Skeletal muscle satellite cell (primary cell): ENCODE measurements at regions not wholly inside any gene's neighbourhood (a gene's known extent, or its start where the extent isn't known, plus 50 kb on each side); places are given as distances from the start of the nearest gene placed in this dataset.
"Not testable (repeated sequence)": the region's sequence is repeated elsewhere in the genome, so short reads cannot be mapped to it uniquely, and the experiment has no call there.

ENCODE experiments used
- H3K27me3 ChIP-seq: 2 replicates; pipeline ENCODE4 v1.7.0; 2013; ENCODE audit warnings: low read length; ENCODE audit not compliant: control insufficient read depth, insufficient read depth
- H3K36me3 ChIP-seq: 2 replicates; pipeline ENCODE4 v1.7.0; 2013; ENCODE audit warnings: mild to moderate bottlenecking, control low read depth, low read length; ENCODE audit not compliant: insufficient read depth
- H3K4me1 ChIP-seq: 2 replicates; pipeline ENCODE4 v1.7.0; 2013; ENCODE audit warnings: low read length; ENCODE audit not compliant: control insufficient read depth, insufficient read depth
- H3K4me2 ChIP-seq: 2 replicates; pipeline ENCODE4 v1.7.0; 2013; ENCODE audit warnings: mild to moderate bottlenecking, low read length
- H3K4me3 ChIP-seq: 2 replicates; pipeline ENCODE4 v1.7.0; 2013; ENCODE audit warnings: low read length
- H3K9ac ChIP-seq: 2 replicates; pipeline ENCODE4 v1.7.0; 2013; ENCODE audit warnings: mild to moderate bottlenecking, low read depth, low read length, moderate library complexity
- H3K9me3 ChIP-seq: replicated peaks from 2 replicates; pipeline ENCODE4 v1.7.0; 2013; ENCODE audit warnings: mild to moderate bottlenecking, control low read depth, low read length

DNA sequence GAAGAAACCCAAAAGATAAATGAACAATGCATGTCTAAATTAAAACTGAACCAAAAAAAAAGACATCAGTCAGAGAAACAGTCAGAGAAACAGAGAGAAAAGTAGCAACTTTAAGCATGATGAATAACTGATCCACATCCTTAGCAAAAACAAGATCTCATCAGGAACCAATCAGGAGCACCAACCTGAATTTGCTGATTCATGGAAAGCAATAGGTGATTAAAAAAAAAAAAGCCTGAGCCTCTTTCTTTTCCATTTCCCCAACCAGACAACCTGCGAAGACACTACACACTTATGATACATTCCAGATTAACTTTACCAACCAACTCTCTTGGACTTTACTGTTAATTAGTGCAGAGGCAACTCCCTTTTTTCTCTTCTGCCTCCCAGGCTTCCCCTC, 112.7 kb upstream of the TAS2R1 start:
- H3K9ac ChIP-seq = no peak overlapping the region
- no peaks in the 10 kb centered on the region for H3K36me3 ChIP-seq
- no peak overlapping the region for H3K4me3 ChIP-seq
- H3K4me1 ChIP-seq = no peaks in the 10 kb centered on the region
- H3K9me3 ChIP-seq = no peaks in the 10 kb centered on the region
- H3K27me3 ChIP-seq = no peaks in the 10 kb centered on the region
- no peak overlapping the region for H3K4me2 ChIP-seq

DNA sequence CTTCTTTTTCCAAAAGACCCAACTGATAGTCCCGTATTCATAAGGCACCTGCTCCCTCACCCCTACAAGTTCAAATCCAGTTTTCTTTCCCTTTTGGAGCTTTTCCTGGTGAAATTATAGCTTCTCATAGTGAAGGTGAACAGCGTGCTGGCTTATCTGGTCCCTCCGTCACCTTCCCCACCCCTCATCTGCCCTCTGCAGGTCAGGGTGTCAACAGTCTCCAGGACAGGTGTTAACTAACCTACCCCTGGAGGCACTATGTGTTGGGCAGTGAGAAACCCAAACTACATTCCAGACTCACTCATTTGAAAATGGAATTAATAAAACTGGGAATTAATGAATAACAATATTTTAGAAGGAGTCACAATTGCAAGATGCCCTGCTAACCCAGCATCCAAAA, 109.0 kb upstream of the TAS2R1 start:
- H3K27me3 ChIP-seq = peaks cover 3% of the 10 kb centered on the region
- no peaks in the 10 kb centered on the region for H3K9me3 ChIP-seq
- no peak overlapping the region for H3K4me3 ChIP-seq
- no peaks in the 10 kb centered on the region for H3K36me3 ChIP-seq
- no peaks in the 10 kb centered on the region for H3K4me1 ChIP-seq
- H3K9ac ChIP-seq = no peak overlapping the region
- no peak overlapping the region for H3K4me2 ChIP-seq

DNA sequence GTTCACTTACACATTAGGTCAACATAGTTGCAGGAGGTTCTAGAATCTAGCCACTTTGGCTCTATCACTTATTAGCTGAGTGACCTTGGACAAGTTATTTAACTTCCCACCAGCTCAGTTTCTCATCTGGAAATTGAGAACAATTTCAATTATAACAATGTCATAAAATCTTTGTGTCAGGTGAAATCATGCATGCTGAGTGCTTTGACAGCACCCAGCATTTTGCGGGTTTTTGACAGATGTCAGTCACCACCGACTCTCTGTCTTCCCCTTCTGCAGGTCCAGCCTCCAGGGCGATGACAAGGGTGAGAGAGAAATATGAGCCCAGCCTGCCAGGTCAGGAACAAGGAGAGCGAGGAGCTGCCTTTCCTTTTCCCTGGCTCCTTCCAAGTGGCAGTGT, 107.1 kb upstream of the TAS2R1 start:
- Histone ChIP-seq H3K4me3 (no peak overlapping the region), H3K9ac (no peak overlapping the region), H3K36me3 (no peaks in the 10 kb centered on the region), H3K4me2 (no peak overlapping the region), H3K9me3 (no peaks in the 10 kb centered on the region), H3K27me3 (peaks cover 3% of the 10 kb centered on the region), H3K4me1 (no peaks in the 10 kb centered on the region)

GRCh38 chr5:9733486-9733885, 103.3 kb upstream of the TAS2R1 start:
- H3K4me2 ChIP-seq = no peak overlapping the region
- no peaks in the 10 kb centered on the region for H3K4me1 ChIP-seq
- no peak overlapping the region for H3K4me3 ChIP-seq
- H3K36me3 ChIP-seq = no peaks in the 10 kb centered on the region
- no peaks in the 10 kb centered on the region for H3K9me3 ChIP-seq
- H3K27me3 ChIP-seq = peaks cover 3% of the 10 kb centered on the region
- H3K9ac ChIP-seq = no peak overlapping the region

DNA sequence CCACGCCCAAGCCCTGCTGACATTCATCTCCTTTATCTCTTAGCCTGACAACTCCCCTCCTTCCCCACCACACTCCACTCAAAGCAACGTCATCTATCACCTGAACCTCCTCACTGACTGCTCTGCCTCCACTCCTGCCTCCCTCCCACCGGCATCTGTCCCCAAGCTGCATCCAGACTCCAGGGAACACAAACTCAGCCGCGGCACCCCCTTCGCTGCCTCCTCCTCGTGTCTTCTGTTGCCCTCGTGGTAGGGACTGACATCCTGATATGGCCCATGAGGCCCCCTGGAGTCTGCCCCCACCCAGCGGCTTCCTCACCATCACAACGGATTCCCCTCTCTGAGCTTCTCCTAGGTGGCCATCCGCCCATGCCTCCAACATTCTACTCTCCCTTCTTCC, 101.0 kb upstream of the TAS2R1 start:
- Histone ChIP-seq H3K9me3 (no peaks in the 10 kb centered on the region), H3K4me1 (no peaks in the 10 kb centered on the region), H3K4me3 (no peak overlapping the region), H3K4me2 (no peak overlapping the region), H3K27me3 (no peaks in the 10 kb centered on the region), H3K36me3 (no peaks in the 10 kb centered on the region), H3K9ac (no peak overlapping the region)

- Histone ChIP-seq H3K27me3 (no peaks in the 10 kb centered on the region), H3K4me2 (no peak overlapping the region), H3K36me3 (no peaks in the 10 kb centered on the region)
Measured at GRCh38 chr5:9728261-9728660, 98.1 kb upstream of the TAS2R1 start.

GRCh38 chr5:9726931-9727330, 96.8 kb upstream of the TAS2R1 start:
- H3K36me3 ChIP-seq = no peaks in the 10 kb centered on the region
- no peak overlapping the region for H3K9ac ChIP-seq
- H3K4me1 ChIP-seq = no peaks in the 10 kb centered on the region
- H3K27me3 ChIP-seq = no peaks in the 10 kb centered on the region
- H3K9me3 ChIP-seq = no peaks in the 10 kb centered on the region
- H3K4me3 ChIP-seq = no peak overlapping the region
- H3K4me2 ChIP-seq = no peak overlapping the region

More at GRCh38 chr5:9728261-9728660, 98.1 kb upstream of the TAS2R1 start:
- Histone ChIP-seq H3K4me3 (no peak overlapping the region), H3K4me1 (no peaks in the 10 kb centered on the region), H3K9me3 (no peaks in the 10 kb centered on the region), H3K9ac (no peak overlapping the region)

GRCh38 chr5:9725265-9725664, 95.1 kb upstream of the TAS2R1 start:
- H3K4me3 ChIP-seq, H3K9me3 ChIP-seq, H3K9ac ChIP-seq, H3K36me3 ChIP-seq, H3K4me1 ChIP-seq, H3K27me3 ChIP-seq, H3K4me2 ChIP-seq: not testable (repeated sequence)

GRCh38 chr5:9724707-9725106, 94.6 kb upstream of the TAS2R1 start:
- H3K36me3 ChIP-seq = no peaks in the 10 kb centered on the region
- no peak overlapping the region for H3K9ac ChIP-seq
- H3K27me3 ChIP-seq = no peaks in the 10 kb centered on the region
- no peaks in the 10 kb centered on the region for H3K9me3 ChIP-seq
- H3K4me1 ChIP-seq = no peaks in the 10 kb centered on the region
- H3K4me2 ChIP-seq = no peak overlapping the region
- no peak overlapping the region for H3K4me3 ChIP-seq

DNA sequence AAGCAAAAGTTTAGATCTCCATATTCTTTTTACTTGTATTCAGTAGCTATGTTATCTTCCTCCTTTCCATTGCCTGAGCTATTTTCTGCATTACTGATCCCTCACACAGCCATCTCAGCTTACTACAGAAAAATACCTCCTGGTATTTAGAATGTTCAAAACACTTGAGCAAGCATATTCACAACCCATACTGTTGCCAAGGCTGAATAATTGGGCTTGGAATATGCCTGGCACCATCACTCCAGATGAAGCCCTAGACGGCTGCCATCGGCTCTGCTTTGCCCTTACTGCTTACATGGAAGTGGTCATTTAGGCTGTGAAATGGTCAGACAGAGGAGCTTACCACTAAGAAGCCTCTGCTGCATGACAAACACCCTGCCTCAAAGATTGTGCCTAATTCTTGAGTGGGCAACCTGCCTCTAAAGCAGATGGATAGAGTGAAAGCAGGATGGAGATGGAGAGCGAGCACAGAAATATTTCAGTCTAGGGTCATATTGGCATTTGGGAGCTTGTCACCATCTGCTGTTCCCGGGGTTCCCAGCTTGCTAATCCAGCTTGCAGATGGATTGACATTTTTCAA, 92.5 kb upstream of the TAS2R1 start:
- H3K9me3 ChIP-seq = no peaks in the 10 kb centered on the region
- no peak overlapping the region for H3K4me2 ChIP-seq
- H3K36me3 ChIP-seq = no peaks in the 10 kb centered on the region
- no peaks in the 10 kb centered on the region for H3K27me3 ChIP-seq
- no peaks in the 10 kb centered on the region for H3K4me1 ChIP-seq
- no peak overlapping the region for H3K9ac ChIP-seq
- no peak overlapping the region for H3K4me3 ChIP-seq

DNA sequence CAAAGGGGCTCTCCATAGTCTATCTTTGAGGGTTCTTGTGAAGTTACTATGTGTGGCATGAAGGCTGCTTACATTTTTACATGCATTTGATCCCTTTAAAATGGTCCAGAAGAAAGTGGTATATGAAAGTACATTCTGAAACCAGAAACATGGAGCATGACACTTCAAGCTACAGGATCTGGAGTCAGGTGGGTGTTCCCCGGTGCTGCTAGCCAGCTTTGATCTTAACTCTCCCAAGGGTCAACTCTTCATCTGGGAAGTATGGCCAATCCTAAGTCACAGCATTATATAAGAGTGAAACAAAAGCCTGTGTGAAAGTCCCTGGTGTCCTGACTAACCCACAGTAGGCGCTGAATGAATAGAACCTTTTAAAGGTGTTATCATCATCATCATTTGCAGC, 91.0 kb upstream of the TAS2R1 start:
- Histone ChIP-seq H3K4me2 (no peak overlapping the region), H3K9me3 (no peaks in the 10 kb centered on the region), H3K4me1 (peaks cover 6% of the 10 kb centered on the region), H3K27me3 (no peaks in the 10 kb centered on the region), H3K4me3 (no peak overlapping the region), H3K9ac (no peak overlapping the region), H3K36me3 (no peaks in the 10 kb centered on the region)

DNA sequence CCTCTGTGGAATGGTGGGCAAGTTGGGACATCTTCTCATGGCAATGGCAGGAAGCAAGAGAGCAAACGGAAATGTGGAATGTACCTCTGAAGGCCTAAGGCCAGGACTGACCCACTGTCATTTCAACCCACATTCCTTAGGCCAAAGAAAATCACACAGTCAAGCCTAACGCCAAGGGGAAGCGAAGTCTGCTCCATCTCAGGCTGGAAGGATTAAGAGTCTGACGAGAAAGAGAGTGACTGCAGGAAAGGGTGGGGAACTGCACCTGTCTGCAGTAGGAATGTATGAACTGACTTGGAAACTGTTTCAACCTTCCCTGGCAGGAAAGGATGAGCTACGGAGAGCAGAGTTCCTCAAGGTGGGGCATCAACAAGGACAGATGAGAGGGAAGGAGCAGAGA, 90.2 kb upstream of the TAS2R1 start:
- no peaks in the 10 kb centered on the region for H3K9me3 ChIP-seq

More for the DNA sequence above, 90.2 kb upstream of the TAS2R1 start:
- Histone ChIP-seq H3K36me3 (no peaks in the 10 kb centered on the region), H3K4me2 (no peak overlapping the region), H3K4me1 (peaks cover 14% of the 10 kb centered on the region), H3K27me3 (no peaks in the 10 kb centered on the region), H3K4me3 (no peak overlapping the region), H3K9ac (no peak overlapping the region)
